ENCODE measurements at regions not wholly inside any gene's neighbourhood (a gene's known extent, or its start where the extent isn't known, plus 50 kb on each side); places are given as distances from the start of the nearest gene placed in this dataset.

DNA sequence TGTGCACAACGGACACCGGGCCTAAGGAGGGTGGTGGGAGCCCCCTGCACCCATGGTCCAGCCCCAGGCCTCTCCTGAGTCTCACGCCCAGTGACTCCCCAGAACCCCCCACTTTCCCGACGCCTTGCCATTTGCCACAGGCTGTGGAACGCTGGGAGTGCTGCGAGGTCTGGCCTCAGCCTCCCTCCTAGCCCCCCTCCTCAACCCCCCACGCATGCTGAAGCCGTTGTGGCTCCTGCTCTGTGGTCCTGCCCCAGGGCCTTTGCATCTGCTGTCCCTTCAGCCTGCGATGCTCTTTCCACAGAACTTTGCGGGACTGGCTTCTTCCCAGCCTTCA is 226.0 kb upstream of the GSE1 start:
- no peaks in the 10 kb centered on the region for H3K36me3 ChIP-seq (ENCODE audit: insufficient read depth, low read length)
- no peaks in the 10 kb centered on the region for H3K4me1 ChIP-seq (ENCODE audit: insufficient read depth, low read length)
- H3K9ac ChIP-seq (ENCODE audit: low read depth, low read length): no peak overlapping the region
- no peaks in the 10 kb centered on the region for H3K27me3 ChIP-seq (ENCODE audit: insufficient read depth, low read length, poor library complexity)
- ATAC-seq (ENCODE audit: insufficient read depth, low read depth) (no peak), DNase-seq (peak; percentile 1)
- no peak overlapping the region for H3K4me3 ChIP-seq (ENCODE audit: low read depth in 1 of 2, low read length in 2 of 2)
- TF ChIP-seq, protein P1, sequence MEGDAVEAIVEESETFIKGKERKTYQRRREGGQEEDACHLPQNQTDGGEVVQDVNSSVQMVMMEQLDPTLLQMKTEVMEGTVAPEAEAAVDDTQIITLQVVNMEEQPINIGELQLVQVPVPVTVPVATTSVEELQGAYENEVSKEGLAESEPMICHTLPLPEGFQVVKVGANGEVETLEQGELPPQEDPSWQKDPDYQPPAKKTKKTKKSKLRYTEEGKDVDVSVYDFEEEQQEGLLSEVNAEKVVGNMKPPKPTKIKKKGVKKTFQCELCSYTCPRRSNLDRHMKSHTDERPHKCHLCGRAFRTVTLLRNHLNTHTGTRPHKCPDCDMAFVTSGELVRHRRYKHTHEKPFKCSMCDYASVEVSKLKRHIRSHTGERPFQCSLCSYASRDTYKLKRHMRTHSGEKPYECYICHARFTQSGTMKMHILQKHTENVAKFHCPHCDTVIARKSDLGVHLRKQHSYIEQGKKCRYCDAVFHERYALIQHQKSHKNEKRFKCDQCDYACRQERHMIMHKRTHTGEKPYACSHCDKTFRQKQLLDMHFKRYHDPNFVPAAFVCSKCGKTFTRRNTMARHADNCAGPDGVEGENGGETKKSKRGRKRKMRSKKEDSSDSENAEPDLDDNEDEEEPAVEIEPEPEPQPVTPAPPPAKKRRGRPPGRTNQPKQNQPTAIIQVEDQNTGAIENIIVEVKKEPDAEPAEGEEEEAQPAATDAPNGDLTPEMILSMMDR (IDR thresholded peaks at IDR 0.05; ENCODE audit: borderline replicate concordance, extremely low read depth, low read length, poor library complexity, severe bottlenecking): no peak
- TF ChIP-seq EZH2 (IDR thresholded peaks at IDR 0.05; ENCODE audit: borderline replicate concordance, low read depth, low read length, severe bottlenecking): no peak
- no peak overlapping the region for H3K27ac ChIP-seq (ENCODE audit: low read length)
- no peak overlapping the region for H3K4me2 ChIP-seq (ENCODE audit: insufficient read depth, low read length)
- peaks cover 4% of the 10 kb centered on the region for H4K20me1 ChIP-seq (ENCODE audit: insufficient read depth, low read length)
- H3K79me2 ChIP-seq (ENCODE audit: insufficient read depth, low read length): no peaks in the 10 kb centered on the region
- no peak overlapping the region for H2AFZ ChIP-seq (ENCODE audit: low read depth, low read length)
- no peaks in the 10 kb centered on the region for H3K9me3 ChIP-seq (ENCODE audit: insufficient read depth, low read length, severe bottlenecking)

GRCh38 chr16:85387731-85388295 is 225.3 kb upstream of the GSE1 start:
- no peak overlapping the region for H3K4me3 ChIP-seq (ENCODE audit: low read depth in 1 of 2, low read length in 2 of 2)
- TF ChIP-seq EZH2 (IDR thresholded peaks at IDR 0.05; ENCODE audit: borderline replicate concordance, low read depth, low read length, severe bottlenecking): no peak
- TF ChIP-seq, protein P1 (IDR thresholded peaks at IDR 0.05; ENCODE audit: borderline replicate concordance, extremely low read depth, low read length, poor library complexity, severe bottlenecking): no peak

DNA sequence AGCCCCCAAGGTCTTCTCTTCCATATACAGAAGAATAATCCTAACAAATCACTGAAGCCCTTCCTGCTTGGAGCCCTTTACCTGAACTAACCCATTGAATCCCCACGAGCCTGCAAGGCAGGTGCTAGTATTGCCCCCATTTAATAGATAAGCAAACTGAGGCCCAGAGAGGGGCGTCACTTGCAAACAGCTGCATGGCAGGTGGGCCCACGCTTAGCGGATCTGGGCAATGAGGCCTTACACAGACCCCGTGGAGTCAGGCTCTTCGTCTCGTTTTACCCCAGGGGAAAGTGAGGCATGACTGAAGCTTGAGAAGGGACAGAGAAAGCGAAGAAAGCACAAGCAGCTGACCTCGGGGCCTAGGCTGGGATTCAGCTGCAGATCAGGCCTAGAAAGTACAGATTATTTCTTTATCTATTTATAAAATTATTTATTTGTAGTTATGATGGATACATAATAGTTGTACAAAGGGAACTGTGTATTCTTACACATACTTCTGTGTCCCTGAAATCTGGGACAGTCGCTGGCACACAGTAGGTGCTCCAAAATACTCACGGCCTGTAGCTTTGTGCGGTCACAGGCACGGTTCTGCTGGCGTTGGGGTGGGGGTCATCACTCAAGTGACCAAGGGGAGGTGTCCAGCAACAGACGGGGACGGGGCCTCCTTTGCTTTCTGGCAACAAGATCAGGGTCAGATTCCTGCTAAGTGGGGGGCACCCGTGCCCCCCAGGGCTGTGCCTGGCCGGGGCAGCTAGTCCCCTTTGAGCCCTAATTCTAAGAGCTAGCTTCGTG is 223.2 kb upstream of the GSE1 start:
- TF ChIP-seq, protein P1 (IDR thresholded peaks at IDR 0.05; ENCODE audit: borderline replicate concordance, extremely low read depth, low read length, poor library complexity, severe bottlenecking): no peak
- TF ChIP-seq EZH2 (IDR thresholded peaks at IDR 0.05; ENCODE audit: borderline replicate concordance, low read depth, low read length, severe bottlenecking): no peak
- Histone ChIP-seq H3K4me1 (ENCODE audit: insufficient read depth, low read length) (no peaks in the 10 kb centered on the region), H3K4me2 (ENCODE audit: insufficient read depth, low read length) (no peak overlapping the region), H4K20me1 (ENCODE audit: insufficient read depth, low read length) (peaks cover 4% of the 10 kb centered on the region; the same call in 1 of the 2 replicates), H3K36me3 (ENCODE audit: insufficient read depth, low read length) (no peaks in the 10 kb centered on the region), H2AFZ (ENCODE audit: low read depth, low read length) (no peak overlapping the region), H3K27me3 (ENCODE audit: insufficient read depth, low read length, poor library complexity) (no peaks in the 10 kb centered on the region), H3K4me3 (ENCODE audit: low read depth in 1 of 2, low read length in 2 of 2) (no peak overlapping the region), H3K79me2 (ENCODE audit: insufficient read depth, low read length) (no peaks in the 10 kb centered on the region), H3K27ac (ENCODE audit: low read length) (no peak overlapping the region), H3K9me3 (ENCODE audit: insufficient read depth, low read length, severe bottlenecking) (no peaks in the 10 kb centered on the region), H3K9ac (ENCODE audit: low read depth, low read length) (no peak overlapping the region)
- DNase-seq: peak; percentile 3
- no peak for ATAC-seq (ENCODE audit: insufficient read depth, low read depth)

More at GRCh38 chr16:85387731-85388295, 225.3 kb upstream of the GSE1 start:
- Histone ChIP-seq H3K4me2 (ENCODE audit: insufficient read depth, low read length) (no peak overlapping the region), H3K79me2 (ENCODE audit: insufficient read depth, low read length) (no peaks in the 10 kb centered on the region), H3K9me3 (ENCODE audit: insufficient read depth, low read length, severe bottlenecking) (no peaks in the 10 kb centered on the region), H4K20me1 (ENCODE audit: insufficient read depth, low read length) (peaks cover 4% of the 10 kb centered on the region), H3K27ac (ENCODE audit: low read length) (no peak overlapping the region), H3K27me3 (ENCODE audit: insufficient read depth, low read length, poor library complexity) (no peaks in the 10 kb centered on the region), H3K9ac (ENCODE audit: low read depth, low read length) (no peak overlapping the region), H2AFZ (ENCODE audit: low read depth, low read length) (no peak overlapping the region), H3K4me1 (ENCODE audit: insufficient read depth, low read length) (no peaks in the 10 kb centered on the region), H3K36me3 (ENCODE audit: insufficient read depth, low read length) (no peaks in the 10 kb centered on the region)
- DNase-seq: no peak
- ATAC-seq (ENCODE audit: insufficient read depth, low read depth): no peak
